Loucy (cell line): ENCODE measurements at regions not wholly inside any gene's neighbourhood (a gene's known extent, or its start where the extent isn't known, plus 50 kb on each side); places are given as distances from the start of the nearest gene placed in this dataset.

ENCODE experiments used
- CTCF ChIP-seq: fragments of 200-600 bp; sonication (generic); conservative IDR thresholded peaks from 2 replicates; pipeline ENCODE4 v1.5.1; 2014; ENCODE audit warnings: mild to moderate bottlenecking, antibody characterized with exemption, low read length
- EZH2phosphoT487 ChIP-seq: fragments of 200-600 bp; IDR thresholded peaks from 2 replicates; pipeline ENCODE4 v1.6.1; 2018; ENCODE audit warnings: antibody characterized with exemption, mild to moderate bottlenecking, moderate library complexity, borderline replicate concordance

DNA sequence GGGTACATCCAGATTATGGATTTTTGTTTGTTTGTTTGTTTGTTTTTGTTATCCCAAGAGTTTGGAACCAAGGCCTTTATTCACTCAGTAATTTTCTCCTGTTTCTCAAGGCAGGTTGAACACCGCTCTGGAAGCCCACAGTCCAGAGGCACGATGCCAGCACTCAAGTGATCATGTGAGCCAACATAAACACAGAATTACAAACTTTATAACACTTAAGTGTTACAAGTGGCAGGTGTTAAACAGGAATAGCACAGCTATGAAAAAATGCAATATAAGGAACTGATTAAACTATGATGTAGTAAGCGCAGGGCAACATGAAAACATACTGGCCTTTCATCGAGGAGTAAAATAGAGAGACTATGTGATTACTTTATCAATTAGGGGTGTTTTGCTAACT, 1885.8 kb upstream of the SEL1L start:
- TF ChIP-seq CTCF (no peak), EZH2phosphoT487 (no peak)
